GM23338 (cell line): ENCODE measurements at regions not wholly inside any gene's neighbourhood (a gene's known extent, or its start where the extent isn't known, plus 50 kb on each side); places are given as distances from the start of the nearest gene placed in this dataset.

Experiments used
- CREB1 ChIP-seq: fragments of 250-450 bp; sonication (Bioruptor Pico); IDR thresholded peaks from 2 replicates; pipeline ENCODE4 v1.5.0; 2020; ENCODE audit warnings: low read depth, mild to moderate bottlenecking, moderate library complexity
- CTCF ChIP-seq, 2 experiments: fragments of 200-600 bp in 1 of 2; sonication (generic) in 1 of 2; conservative IDR thresholded peaks; 2 replicates each; pipeline versions ENCODE4 v1.5.1 to v1.6.1; 2016 to 2017; ENCODE audit warnings: antibody characterized with exemption in 2 of 2, low read depth in 2 of 2, mild to moderate bottlenecking in 2 of 2, moderate library complexity in 1 of 2
- ETS1 ChIP-seq: IDR thresholded peaks from 2 replicates; pipeline ENCODE4 v1.6.1; 2016; ENCODE audit warnings: antibody characterized with exemption
- EZH2 ChIP-seq: fragments of 200-600 bp; sonication (generic); IDR thresholded peaks from one replicate; pipeline ENCODE4 v1.8.0; 2017; ENCODE audit warnings: antibody characterized with exemption, mild to moderate bottlenecking, low read depth; ENCODE audit not compliant: unreplicated experiment
- EZH2phosphoT487 ChIP-seq: fragments of 200-600 bp; sonication (generic); IDR thresholded peaks from one replicate; pipeline ENCODE4 v1.8.1; 2018; ENCODE audit warnings: antibody characterized with exemption; ENCODE audit not compliant: unreplicated experiment
- JUNB ChIP-seq: IDR thresholded peaks from one replicate; pipeline ENCODE4 v1.6.1; 2016; ENCODE audit warnings: antibody characterized with exemption; ENCODE audit not compliant: unreplicated experiment
- POLR2AphosphoS5 ChIP-seq: IDR thresholded peaks from 2 replicates; pipeline ENCODE4 v1.6.1; 2016; ENCODE audit warnings: antibody characterized with exemption, low read depth
- REST ChIP-seq: IDR thresholded peaks from one replicate; pipeline ENCODE4 v1.6.1; 2018; ENCODE audit warnings: antibody characterized with exemption; ENCODE audit not compliant: unreplicated experiment
- STAT1 ChIP-seq: IDR thresholded peaks from one replicate; pipeline ENCODE4 v1.6.1; 2016; ENCODE audit warnings: antibody characterized with exemption; ENCODE audit not compliant: unreplicated experiment
- ZNF114 ChIP-seq: fragments of 250-450 bp; sonication (Bioruptor Pico); IDR thresholded peaks from 2 replicates; pipeline ENCODE4 v1.5.0; 2020; ENCODE audit warnings: mild to moderate bottlenecking, moderate library complexity
- ZNF331 ChIP-seq: fragments of 250-450 bp; sonication (Bioruptor Pico); IDR thresholded peaks from 2 replicates; pipeline ENCODE4 v1.5.0; 2020; ENCODE audit warnings: low read depth, mild to moderate bottlenecking, moderate library complexity
- ZNF462 ChIP-seq: fragments of 250-450 bp; sonication (Bioruptor Pico); IDR thresholded peaks from 2 replicates; pipeline ENCODE4 v1.5.0; 2020; ENCODE audit warnings: mild to moderate bottlenecking, moderate library complexity

GRCh38 chr6:43970068-43970912 is 157.0 kb downstream of the MRPL14 start:
- TF ChIP-seq CTCF (conservative IDR thresholded peaks at IDR 0.05; ENCODE audit: low read depth in 2 of 2) (no peak), EZH2 (no peak), EZH2phosphoT487 (no peak), ZNF331 (no peak), ETS1 (no peak), STAT1 (no peak), POLR2AphosphoS5 (no peak), CREB1 (CRISPR knock-in tag) (no peak), REST (no peak), ZNF114 (no peak), ZNF462 (CRISPR knock-in tag) (no peak), JUNB (no peak)
